ENCODE measurements at regions not wholly inside any gene's neighbourhood (a gene's known extent, or its start where the extent isn't known, plus 50 kb on each side); places are given as distances from the start of the nearest gene placed in this dataset.

GRCh38 chr7:25279705-25280104, 51.4 kb upstream of the NPVF start:
- DNase-seq (ENCODE audit: low read depth in 2 of 2), result no peak

GRCh38 chr7:25280181-25280580, 51.9 kb upstream of the NPVF start:
- no peak for DNase-seq (ENCODE audit: low read depth in 2 of 2)

- no peak for DNase-seq (ENCODE audit: low read depth in 2 of 2)
Measured at GRCh38 chr7:25282194-25282593, 53.9 kb upstream of the NPVF start.

- DNase-seq (ENCODE audit: low read depth in 2 of 2), result no peak
Measured at GRCh38 chr7:25286756-25287155, 58.5 kb upstream of the NPVF start.

GRCh38 chr7:25287291-25287690, 59.0 kb upstream of the NPVF start:
- DNase-seq (ENCODE audit: low read depth in 2 of 2), result no peak

GRCh38 chr7:25288556-25289307, 60.4 kb upstream of the NPVF start:
- no peak for DNase-seq (ENCODE audit: low read depth in 2 of 2)

GRCh38 chr7:25289518-25289917, 61.2 kb upstream of the NPVF start:
- no peak for DNase-seq (ENCODE audit: low read depth in 2 of 2)

GRCh38 chr7:25294624-25295023, 66.3 kb upstream of the NPVF start:
- DNase-seq (ENCODE audit: low read depth in 2 of 2), result no peak

- DNase-seq (ENCODE audit: low read depth in 2 of 2), result no peak
Measured at GRCh38 chr7:25295387-25295786, 67.1 kb upstream of the NPVF start.

GRCh38 chr7:25296086-25296485, 67.8 kb upstream of the NPVF start:
- no peak for DNase-seq (ENCODE audit: low read depth in 2 of 2)

- no peak for DNase-seq (ENCODE audit: low read depth in 2 of 2)
Measured at GRCh38 chr7:25297278-25297677, 69.0 kb upstream of the NPVF start.

- DNase-seq (ENCODE audit: low read depth in 2 of 2), result no peak
Measured at GRCh38 chr7:25303281-25304181, 75.2 kb upstream of the NPVF start.

- no peak for DNase-seq (ENCODE audit: low read depth in 2 of 2)
Measured at GRCh38 chr7:25304691-25305090, 76.4 kb upstream of the NPVF start.

GRCh38 chr7:25305831-25306230, 77.5 kb upstream of the NPVF start:
- no peak for DNase-seq (ENCODE audit: low read depth in 2 of 2)

- DNase-seq (ENCODE audit: low read depth in 2 of 2), result no peak
Measured at GRCh38 chr7:25307624-25308023, 79.3 kb upstream of the NPVF start.

- no peak for DNase-seq (ENCODE audit: low read depth in 2 of 2)
Measured at GRCh38 chr7:25308246-25308645, 80.0 kb upstream of the NPVF start.

- no peak for DNase-seq (ENCODE audit: low read depth in 2 of 2)
Measured at GRCh38 chr7:25308906-25309705, 80.8 kb upstream of the NPVF start.

- no peak for DNase-seq (ENCODE audit: low read depth in 2 of 2)
Measured at GRCh38 chr7:25310896-25311295, 82.6 kb upstream of the NPVF start.

GRCh38 chr7:25311346-25311745, 83.1 kb upstream of the NPVF start:
- DNase-seq (ENCODE audit: low read depth in 2 of 2), result no peak

- DNase-seq (ENCODE audit: low read depth in 2 of 2), result no peak
Measured at GRCh38 chr7:25312968-25313367, 84.7 kb upstream of the NPVF start.

- DNase-seq (ENCODE audit: low read depth in 2 of 2), result no peak
Measured at GRCh38 chr7:25313526-25313925, 85.2 kb upstream of the NPVF start.

GRCh38 chr7:25314094-25314730, 85.9 kb upstream of the NPVF start:
- DNase-seq (ENCODE audit: low read depth in 2 of 2), result no peak

All from activated CD8-positive, alpha-beta memory T cell treated with anti-CD3 and anti-CD28 coated beads for 4 hours (primary cell).